GM23338 (cell line): ENCODE measurements at regions not wholly inside any gene's neighbourhood (a gene's known extent, or its start where the extent isn't known, plus 50 kb on each side); places are given as distances from the start of the nearest gene placed in this dataset.

ENCODE experiments used
- ATAC-seq: fragments of 200-7000 bp; cut with Tn5 transposase; 3 replicates; pipeline ENCODE4 v1.9.1; 2020
- DNase-seq: peaks from one replicate; pipeline ENCODE4 v3.0.0-alpha.2; 2015; ENCODE audit warnings: low spot score
- H2AFZ ChIP-seq: fragments of 200-600 bp; sonication (generic); 2 replicates; pipeline ENCODE4 v1.8.0; 2016; ENCODE audit warnings: antibody characterized with exemption, mild to moderate bottlenecking, moderate library complexity
- H3F3A ChIP-seq: fragments of 200-600 bp; sonication (generic); replicated peaks from 2 replicates; pipeline ENCODE4 v1.8.0; 2017; ENCODE audit warnings: antibody characterized with exemption, mixed run types, low read depth
- H3K27ac ChIP-seq: fragments of 200-600 bp; sonication (generic); 2 replicates; pipeline ENCODE4 v1.6.1; 2016; ENCODE audit warnings: low read depth
- H3K27me3 ChIP-seq: fragments of 200-600 bp; sonication (generic); 2 replicates; pipeline ENCODE4 v1.8.0; 2016; ENCODE audit warnings: mild to moderate bottlenecking, mixed run types, moderate library complexity; ENCODE audit not compliant: insufficient read depth
- H3K36me3 ChIP-seq: fragments of 200-600 bp; sonication (generic); 2 replicates; pipeline ENCODE4 v1.8.0; 2016; ENCODE audit warnings: mild to moderate bottlenecking; ENCODE audit not compliant: insufficient read depth
- H3K4me1 ChIP-seq: fragments of 200-600 bp; sonication (generic); 2 replicates; pipeline ENCODE4 v1.8.0; 2016; ENCODE audit warnings: mild to moderate bottlenecking, moderate library complexity; ENCODE audit not compliant: insufficient read depth
- H3K4me2 ChIP-seq: fragments of 200-600 bp; sonication (generic); 2 replicates; pipeline ENCODE4 v1.7.1; 2017; ENCODE audit warnings: mixed run types
- H3K4me3 ChIP-seq: fragments of 200-600 bp; sonication (generic); 2 replicates; pipeline ENCODE4 v1.6.1; 2016; ENCODE audit warnings: mixed run types
- H3K79me2 ChIP-seq: fragments of 200-600 bp; sonication (generic); replicated peaks from 2 replicates; pipeline ENCODE4 v1.8.0; 2017; ENCODE audit warnings: mild to moderate bottlenecking; ENCODE audit not compliant: insufficient read depth
- H3K9me2 ChIP-seq: fragments of 200-600 bp; sonication (generic); 2 replicates; pipeline ENCODE4 v1.8.0; 2017; ENCODE audit not compliant: insufficient read depth
- H4K20me1 ChIP-seq: fragments of 200-600 bp; sonication (generic); replicated peaks from 2 replicates; pipeline ENCODE4 v1.8.0; 2017; ENCODE audit warnings: mild to moderate bottlenecking; ENCODE audit not compliant: insufficient read depth
- H3K27ac Mint-ChIP-seq: 2 replicates; pipeline ENCODE4 v1.8.0; 2020; ENCODE audit warnings: inconsistent platforms, mild to moderate bottlenecking, moderate library complexity, mixed read lengths
- H3K27me3 Mint-ChIP-seq: 3 replicates; pipeline ENCODE4 v1.8.0; 2022; ENCODE audit warnings: low read depth, mild to moderate bottlenecking, moderate library complexity, mixed read lengths, inconsistent platforms; ENCODE audit not compliant: insufficient read depth, poor library complexity
- H3K36me3 Mint-ChIP-seq: 3 replicates; pipeline ENCODE4 v1.8.0; 2021; ENCODE audit warnings: low read depth, mild to moderate bottlenecking, inconsistent platforms, moderate library complexity, mixed read lengths
- H3K4me1 Mint-ChIP-seq: 3 replicates; pipeline ENCODE4 v1.8.0; 2020; ENCODE audit warnings: mild to moderate bottlenecking, inconsistent platforms, mixed read lengths
- H3K4me3 Mint-ChIP-seq: 3 replicates; pipeline ENCODE4 v1.8.0; 2021; ENCODE audit warnings: moderate library complexity, mild to moderate bottlenecking, inconsistent platforms, mixed read lengths
- H3K9me3 Mint-ChIP-seq: 3 replicates; pipeline ENCODE4 v1.8.0; 2020; ENCODE audit warnings: moderate library complexity, mild to moderate bottlenecking, inconsistent platforms, mixed read lengths
- CREB1 ChIP-seq: fragments of 250-450 bp; sonication (Bioruptor Pico); IDR thresholded peaks from 2 replicates; pipeline ENCODE4 v1.5.0; 2020; ENCODE audit warnings: low read depth, mild to moderate bottlenecking, moderate library complexity
- JUNB ChIP-seq: IDR thresholded peaks from one replicate; pipeline ENCODE4 v1.6.1; 2016; ENCODE audit warnings: antibody characterized with exemption; ENCODE audit not compliant: unreplicated experiment
- NANOG ChIP-seq: IDR thresholded peaks from 2 replicates; pipeline ENCODE4 v1.6.1; 2016; ENCODE audit warnings: antibody characterized with exemption, borderline replicate concordance
- POLR2AphosphoS5 ChIP-seq: IDR thresholded peaks from 2 replicates; pipeline ENCODE4 v1.6.1; 2016; ENCODE audit warnings: antibody characterized with exemption, low read depth
- STAT1 ChIP-seq: IDR thresholded peaks from one replicate; pipeline ENCODE4 v1.6.1; 2016; ENCODE audit warnings: antibody characterized with exemption; ENCODE audit not compliant: unreplicated experiment
- ZNF331 ChIP-seq: fragments of 250-450 bp; sonication (Bioruptor Pico); IDR thresholded peaks from 2 replicates; pipeline ENCODE4 v1.5.0; 2020; ENCODE audit warnings: low read depth, mild to moderate bottlenecking, moderate library complexity
- TF ChIP-seq, protein P1 (sequence below): fragments of 250-450 bp; sonication (Bioruptor Pico); IDR thresholded peaks from 2 replicates; pipeline ENCODE4 v1.5.0; 2020; ENCODE audit warnings: mild to moderate bottlenecking, moderate library complexity
- TF ChIP-seq, protein P2 (sequence below): IDR thresholded peaks from 2 replicates; pipeline ENCODE4 v1.6.1; 2016; ENCODE audit warnings: antibody characterized with exemption

DNA sequence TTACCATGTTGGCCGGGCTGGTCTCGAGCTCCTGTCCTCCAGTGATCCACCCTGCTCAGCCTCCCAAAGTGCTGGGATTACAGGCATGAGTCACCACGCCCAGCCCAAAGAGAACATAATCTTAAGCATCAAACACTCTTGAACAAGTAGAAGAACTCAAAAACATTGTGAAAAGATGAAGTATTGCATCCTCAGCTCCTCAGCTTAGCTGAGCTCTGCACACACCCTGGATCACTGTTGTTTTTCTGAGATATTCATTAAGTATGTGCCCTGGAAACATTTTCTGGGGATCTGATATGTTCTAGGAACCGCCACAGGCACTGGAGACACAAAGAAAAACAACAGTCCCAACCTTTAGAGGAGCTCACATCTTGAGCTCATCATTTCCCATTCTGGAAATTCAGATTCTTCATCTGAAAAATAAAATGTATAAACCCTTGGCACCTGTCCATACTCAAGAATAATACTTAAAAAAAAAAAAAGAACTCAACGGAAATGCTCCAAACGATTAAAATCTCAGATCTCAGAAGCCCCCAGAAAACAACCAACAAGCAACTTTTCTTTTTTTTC is 62.2 kb upstream of the ZNF462 start:
- Mint-ChIP-seq H3K36me3 (no peaks in the 10 kb centered on the region), H3K27me3 (peaks cover 3% of the 10 kb centered on the region), H3K9me3 (no peaks in the 10 kb centered on the region), H3K4me3 (no peak overlapping the region), H3K27ac (no peak overlapping the region), H3K4me1 (no peaks in the 10 kb centered on the region)
- DNase-seq = no peak
- no peaks in the 10 kb centered on the region for H3K27me3 ChIP-seq
- no peak overlapping the region for H3K4me2 ChIP-seq
- H3K79me2 ChIP-seq = no peaks in the 10 kb centered on the region
- H4K20me1 ChIP-seq = no peaks in the 10 kb centered on the region
- H2AFZ ChIP-seq = no peak overlapping the region
- no peak overlapping the region for H3K27ac ChIP-seq
- H3K4me3 ChIP-seq = no peak overlapping the region
- ATAC-seq = no peak
- no peaks in the 10 kb centered on the region for H3F3A ChIP-seq
- no peak for TF ChIP-seq ZNF331 (CRISPR knock-in tag)
- no peak for TF ChIP-seq POLR2AphosphoS5
- no peak for TF ChIP-seq NANOG
- TF ChIP-seq JUNB = no peak
- TF ChIP-seq, protein P1, sequence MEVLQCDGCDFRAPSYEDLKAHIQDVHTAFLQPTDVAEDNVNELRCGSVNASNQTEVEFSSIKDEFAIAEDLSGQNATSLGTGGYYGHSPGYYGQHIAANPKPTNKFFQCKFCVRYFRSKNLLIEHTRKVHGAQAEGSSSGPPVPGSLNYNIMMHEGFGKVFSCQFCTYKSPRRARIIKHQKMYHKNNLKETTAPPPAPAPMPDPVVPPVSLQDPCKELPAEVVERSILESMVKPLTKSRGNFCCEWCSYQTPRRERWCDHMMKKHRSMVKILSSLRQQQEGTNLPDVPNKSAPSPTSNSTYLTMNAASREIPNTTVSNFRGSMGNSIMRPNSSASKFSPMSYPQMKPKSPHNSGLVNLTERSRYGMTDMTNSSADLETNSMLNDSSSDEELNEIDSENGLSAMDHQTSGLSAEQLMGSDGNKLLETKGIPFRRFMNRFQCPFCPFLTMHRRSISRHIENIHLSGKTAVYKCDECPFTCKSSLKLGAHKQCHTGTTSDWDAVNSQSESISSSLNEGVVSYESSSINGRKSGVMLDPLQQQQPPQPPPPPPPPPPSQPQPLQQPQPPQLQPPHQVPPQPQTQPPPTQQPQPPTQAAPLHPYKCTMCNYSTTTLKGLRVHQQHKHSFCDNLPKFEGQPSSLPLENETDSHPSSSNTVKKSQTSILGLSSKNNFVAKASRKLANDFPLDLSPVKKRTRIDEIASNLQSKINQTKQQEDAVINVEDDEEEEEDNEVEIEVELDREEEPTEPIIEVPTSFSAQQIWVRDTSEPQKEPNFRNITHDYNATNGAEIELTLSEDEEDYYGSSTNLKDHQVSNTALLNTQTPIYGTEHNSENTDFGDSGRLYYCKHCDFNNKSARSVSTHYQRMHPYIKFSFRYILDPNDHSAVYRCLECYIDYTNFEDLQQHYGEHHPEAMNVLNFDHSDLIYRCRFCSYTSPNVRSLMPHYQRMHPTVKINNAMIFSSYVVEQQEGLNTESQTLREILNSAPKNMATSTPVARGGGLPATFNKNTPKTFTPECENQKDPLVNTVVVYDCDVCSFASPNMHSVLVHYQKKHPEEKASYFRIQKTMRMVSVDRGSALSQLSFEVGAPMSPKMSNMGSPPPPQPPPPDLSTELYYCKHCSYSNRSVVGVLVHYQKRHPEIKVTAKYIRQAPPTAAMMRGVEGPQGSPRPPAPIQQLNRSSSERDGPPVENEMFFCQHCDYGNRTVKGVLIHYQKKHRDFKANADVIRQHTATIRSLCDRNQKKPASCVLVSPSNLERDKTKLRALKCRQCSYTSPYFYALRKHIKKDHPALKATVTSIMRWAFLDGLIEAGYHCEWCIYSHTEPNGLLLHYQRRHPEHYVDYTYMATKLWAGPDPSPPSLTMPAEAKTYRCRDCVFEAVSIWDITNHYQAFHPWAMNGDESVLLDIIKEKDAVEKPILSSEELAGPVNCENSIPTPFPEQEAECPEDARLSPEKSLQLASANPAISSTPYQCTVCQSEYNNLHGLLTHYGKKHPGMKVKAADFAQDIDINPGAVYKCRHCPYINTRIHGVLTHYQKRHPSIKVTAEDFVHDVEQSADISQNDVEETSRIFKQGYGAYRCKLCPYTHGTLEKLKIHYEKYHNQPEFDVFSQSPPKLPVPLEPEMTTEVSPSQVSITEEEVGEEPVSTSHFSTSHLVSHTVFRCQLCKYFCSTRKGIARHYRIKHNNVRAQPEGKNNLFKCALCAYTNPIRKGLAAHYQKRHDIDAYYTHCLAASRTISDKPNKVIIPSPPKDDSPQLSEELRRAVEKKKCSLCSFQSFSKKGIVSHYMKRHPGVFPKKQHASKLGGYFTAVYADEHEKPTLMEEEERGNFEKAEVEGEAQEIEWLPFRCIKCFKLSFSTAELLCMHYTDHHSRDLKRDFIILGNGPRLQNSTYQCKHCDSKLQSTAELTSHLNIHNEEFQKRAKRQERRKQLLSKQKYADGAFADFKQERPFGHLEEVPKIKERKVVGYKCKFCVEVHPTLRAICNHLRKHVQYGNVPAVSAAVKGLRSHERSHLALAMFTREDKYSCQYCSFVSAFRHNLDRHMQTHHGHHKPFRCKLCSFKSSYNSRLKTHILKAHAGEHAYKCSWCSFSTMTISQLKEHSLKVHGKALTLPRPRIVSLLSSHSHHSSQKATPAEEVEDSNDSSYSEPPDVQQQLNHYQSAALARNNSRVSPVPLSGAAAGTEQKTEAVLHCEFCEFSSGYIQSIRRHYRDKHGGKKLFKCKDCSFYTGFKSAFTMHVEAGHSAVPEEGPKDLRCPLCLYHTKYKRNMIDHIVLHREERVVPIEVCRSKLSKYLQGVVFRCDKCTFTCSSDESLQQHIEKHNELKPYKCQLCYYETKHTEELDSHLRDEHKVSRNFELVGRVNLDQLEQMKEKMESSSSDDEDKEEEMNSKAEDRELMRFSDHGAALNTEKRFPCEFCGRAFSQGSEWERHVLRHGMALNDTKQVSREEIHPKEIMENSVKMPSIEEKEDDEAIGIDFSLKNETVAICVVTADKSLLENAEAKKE (CRISPR knock-in tag) = no peak
- H3K9me2 ChIP-seq = peaks cover 16% of the 10 kb centered on the region
- no peaks in the 10 kb centered on the region for H3K4me1 ChIP-seq
- no peaks in the 10 kb centered on the region for H3K36me3 ChIP-seq

GRCh38 chr9:106801816-106802215 is 61.1 kb upstream of the ZNF462 start:
- Histone ChIP-seq H3K4me2 (no peak overlapping the region), H2AFZ (no peak overlapping the region), H3K36me3 (no peaks in the 10 kb centered on the region), H3K79me2 (no peaks in the 10 kb centered on the region), H3K4me1 (no peaks in the 10 kb centered on the region), H3K27me3 (no peaks in the 10 kb centered on the region), H3F3A (no peaks in the 10 kb centered on the region), H3K9me2 (peaks cover 16% of the 10 kb centered on the region), H3K27ac (no peak overlapping the region), H4K20me1 (no peaks in the 10 kb centered on the region), H3K4me3 (no peak overlapping the region)
- TF ChIP-seq POLR2AphosphoS5 (no peak), JUNB (no peak), CREB1 (CRISPR knock-in tag) (no peak), STAT1 (no peak)
- TF ChIP-seq, protein P2, sequence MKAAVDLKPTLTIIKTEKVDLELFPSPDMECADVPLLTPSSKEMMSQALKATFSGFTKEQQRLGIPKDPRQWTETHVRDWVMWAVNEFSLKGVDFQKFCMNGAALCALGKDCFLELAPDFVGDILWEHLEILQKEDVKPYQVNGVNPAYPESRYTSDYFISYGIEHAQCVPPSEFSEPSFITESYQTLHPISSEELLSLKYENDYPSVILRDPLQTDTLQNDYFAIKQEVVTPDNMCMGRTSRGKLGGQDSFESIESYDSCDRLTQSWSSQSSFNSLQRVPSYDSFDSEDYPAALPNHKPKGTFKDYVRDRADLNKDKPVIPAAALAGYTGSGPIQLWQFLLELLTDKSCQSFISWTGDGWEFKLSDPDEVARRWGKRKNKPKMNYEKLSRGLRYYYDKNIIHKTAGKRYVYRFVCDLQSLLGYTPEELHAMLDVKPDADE = no peak
- Mint-ChIP-seq H3K4me3 (no peak overlapping the region), H3K27ac (no peak overlapping the region), H3K9me3 (no peaks in the 10 kb centered on the region), H3K4me1 (no peaks in the 10 kb centered on the region), H3K27me3 (peaks cover 3% of the 10 kb centered on the region), H3K36me3 (no peaks in the 10 kb centered on the region)
- ATAC-seq (no peak), DNase-seq (no peak)
